GM10248 (cell line): ENCODE measurements at regions not wholly inside any gene's neighbourhood (a gene's known extent, or its start where the extent isn't known, plus 50 kb on each side); places are given as distances from the start of the nearest gene placed in this dataset.
"Not testable (repeated sequence)": the region's sequence is repeated elsewhere in the genome, so short reads cannot be mapped to it uniquely, and the experiment has no call there.

Experiments
- CTCF ChIA-PET: fragments of 300-600 bp; sonication (Branson Sonifier 250); formaldehyde crosslinking; extraction: SDS; loops from one replicate; lab custom pipeline; 2021; ENCODE audit warnings: antibody characterized with exemption; lab: Yijun Ruan, JAX
- POLR2A ChIA-PET: fragments of 350-650 bp; sonication (Branson Sonifier 250); formaldehyde crosslinking; extraction: SDS; loops from one replicate; lab custom pipeline; 2020; ENCODE audit warnings: antibody characterized with exemption; lab: Yijun Ruan, JAX
- DNase-seq: peaks from one replicate; pipeline ENCODE4 v3.0.0; 2012; ENCODE audit errors: extremely low spot score
- CTCF ChIP-seq: IDR thresholded peaks from 2 replicates; pipeline ENCODE4 v1.5.1; 2012; ENCODE audit warnings: mild to moderate bottlenecking, low read depth; ENCODE audit errors: extremely low read depth, missing control alignments, control extremely low read depth

GRCh38 chr18:28248653-28249052 lies 71.7 kb upstream of the CDH2 start:
- ChIA-PET POLR2A (no interaction called here), CTCF (no interaction called here)
- no peak for DNase-seq
- TF ChIP-seq CTCF: no peak

- CTCF ChIA-PET, POLR2A ChIA-PET, DNase-seq: not testable (repeated sequence)
These were observed 63.7 kb upstream of the CDH2 start for GRCh38 chr18:28240626-28241025.

GRCh38 chr18:28236487-28236886 lies 59.6 kb upstream of the CDH2 start:
- TF ChIP-seq CTCF: no peak
- POLR2A ChIA-PET: no interaction called here
- CTCF ChIA-PET: no interaction called here
- DNase-seq: no peak
